ENCODE measurements at regions not wholly inside any gene's neighbourhood (a gene's known extent, or its start where the extent isn't known, plus 50 kb on each side); places are given as distances from the start of the nearest gene placed in this dataset.

DNA sequence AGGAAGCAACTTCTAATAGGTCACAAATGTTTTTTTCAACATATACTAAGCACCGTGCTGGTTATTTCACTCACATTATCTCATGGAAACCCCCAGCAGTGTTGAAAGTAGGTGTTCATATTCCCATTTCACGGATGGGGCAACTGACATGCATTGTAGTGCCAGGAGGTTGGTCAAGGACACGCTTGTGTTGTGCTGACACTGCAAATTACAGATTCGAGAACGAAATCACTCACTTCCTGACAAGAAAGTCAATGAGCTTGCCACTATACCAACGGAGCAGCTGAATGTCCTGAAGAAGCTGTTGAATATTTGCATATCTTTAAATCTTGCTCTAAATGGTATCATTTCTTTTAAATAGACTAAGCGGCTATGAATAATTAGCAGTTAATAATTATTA is 378.0 kb upstream of the C16orf82 start:
- H3K9me3 ChIP-seq (ENCODE audit: control insufficient read depth, low read depth, low read length): peaks cover 8% of the 10 kb centered on the region
- no peak for TF ChIP-seq EZH2 (IDR thresholded peaks at IDR 0.05; ENCODE audit: low read length)
- TF ChIP-seq, protein P1, sequence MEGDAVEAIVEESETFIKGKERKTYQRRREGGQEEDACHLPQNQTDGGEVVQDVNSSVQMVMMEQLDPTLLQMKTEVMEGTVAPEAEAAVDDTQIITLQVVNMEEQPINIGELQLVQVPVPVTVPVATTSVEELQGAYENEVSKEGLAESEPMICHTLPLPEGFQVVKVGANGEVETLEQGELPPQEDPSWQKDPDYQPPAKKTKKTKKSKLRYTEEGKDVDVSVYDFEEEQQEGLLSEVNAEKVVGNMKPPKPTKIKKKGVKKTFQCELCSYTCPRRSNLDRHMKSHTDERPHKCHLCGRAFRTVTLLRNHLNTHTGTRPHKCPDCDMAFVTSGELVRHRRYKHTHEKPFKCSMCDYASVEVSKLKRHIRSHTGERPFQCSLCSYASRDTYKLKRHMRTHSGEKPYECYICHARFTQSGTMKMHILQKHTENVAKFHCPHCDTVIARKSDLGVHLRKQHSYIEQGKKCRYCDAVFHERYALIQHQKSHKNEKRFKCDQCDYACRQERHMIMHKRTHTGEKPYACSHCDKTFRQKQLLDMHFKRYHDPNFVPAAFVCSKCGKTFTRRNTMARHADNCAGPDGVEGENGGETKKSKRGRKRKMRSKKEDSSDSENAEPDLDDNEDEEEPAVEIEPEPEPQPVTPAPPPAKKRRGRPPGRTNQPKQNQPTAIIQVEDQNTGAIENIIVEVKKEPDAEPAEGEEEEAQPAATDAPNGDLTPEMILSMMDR (optimal IDR thresholded peaks at IDR 0.05 in 1 of 3, IDR thresholded peaks at IDR 0.05 in 1 of 3, conservative IDR thresholded peaks at IDR 0.05 in 1 of 3; ENCODE audit: extremely low read depth in 1 of 3, insufficient read depth in 2 of 3, low read length in 3 of 3): no peak
- dilution Hi-C loops (cut with MboI; ENCODE audit: extremely low pct_ligation_motif_present, low sequenced_read_pairs): no loop called here

DNA sequence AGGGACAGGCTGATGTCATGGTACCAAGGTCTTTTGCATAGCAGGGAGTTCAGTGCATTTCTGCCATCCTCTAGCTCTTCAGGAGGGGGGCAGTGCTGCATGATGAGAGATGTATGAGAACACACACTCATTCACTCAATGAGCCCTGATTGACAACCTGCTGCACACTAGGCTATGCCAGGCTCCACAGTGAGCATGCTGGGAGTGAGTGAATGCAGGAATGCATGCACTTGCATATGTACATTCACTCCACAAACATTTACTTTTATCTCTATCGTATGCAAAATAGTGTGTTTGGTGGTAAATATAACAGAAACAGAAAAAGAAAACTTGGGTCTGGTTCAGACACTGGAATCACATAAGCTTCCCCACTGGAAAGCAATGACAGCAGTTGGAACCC is 374.1 kb upstream of the C16orf82 start:
- H3K36me3 ChIP-seq (ENCODE audit: control insufficient read depth in 2 of 2, extremely low read depth in 1 of 2, insufficient read depth in 2 of 2, low read length in 2 of 2): no peaks in the 10 kb centered on the region
- no peak overlapping the region for H3K4me2 ChIP-seq (ENCODE audit: control insufficient read depth, extremely low read depth, insufficient read depth, low read depth, low read length)
- H3K4me1 ChIP-seq (ENCODE audit: control insufficient read depth, extremely low read depth, insufficient read depth, low read length): no peaks in the 10 kb centered on the region
- DNase-seq (ENCODE audit: low read depth, low spot score) (no peak), FAIRE-seq (no peak)
- no peaks in the 10 kb centered on the region for H3K9me1 ChIP-seq (ENCODE audit: control insufficient read depth, extremely low read depth, insufficient read depth, low read length)
- peaks cover 6% of the 10 kb centered on the region for H3K9me3 ChIP-seq (ENCODE audit: control insufficient read depth, low read depth, low read length)
- no peak overlapping the region for H3K9ac ChIP-seq (ENCODE audit: control insufficient read depth, extremely low read depth, insufficient read depth, low read length)
- no peak overlapping the region for H2AFZ ChIP-seq (ENCODE audit: control insufficient read depth, low read length)
- H4K20me1 ChIP-seq (ENCODE audit: control insufficient read depth, extremely low read depth, insufficient read depth, low read length): no peaks in the 10 kb centered on the region
- no peak overlapping the region for H3K4me3 ChIP-seq (ENCODE audit: control insufficient read depth in 2 of 3, extremely low read depth in 1 of 3, insufficient read depth in 2 of 3, low read depth in 1 of 3, low read length in 3 of 3)
- no peak for TF ChIP-seq EZH2 (IDR thresholded peaks at IDR 0.05; ENCODE audit: low read length)
- TF ChIP-seq, protein P1 (optimal IDR thresholded peaks at IDR 0.05 in 1 of 3, IDR thresholded peaks at IDR 0.05 in 1 of 3, conservative IDR thresholded peaks at IDR 0.05 in 1 of 3; ENCODE audit: extremely low read depth in 1 of 3, insufficient read depth in 2 of 3, low read length in 3 of 3): no peak
- dilution Hi-C loops (cut with MboI; ENCODE audit: extremely low pct_ligation_motif_present, low sequenced_read_pairs): no loop called here
- no peaks in the 10 kb centered on the region for H3K79me2 ChIP-seq (ENCODE audit: control insufficient read depth, insufficient read depth, low read length)
- no peaks in the 10 kb centered on the region for H3K27me3 ChIP-seq (ENCODE audit: control insufficient read depth, extremely low read depth, insufficient read depth, low read length)
- H3K27ac ChIP-seq (ENCODE audit: control insufficient read depth, insufficient read depth, low read length): no peak overlapping the region

More for the DNA sequence above, 378.0 kb upstream of the C16orf82 start:
- H3K4me1 ChIP-seq (ENCODE audit: control insufficient read depth, extremely low read depth, insufficient read depth, low read length): no peaks in the 10 kb centered on the region
- no peak overlapping the region for H3K4me3 ChIP-seq (ENCODE audit: control insufficient read depth in 2 of 3, extremely low read depth in 1 of 3, insufficient read depth in 2 of 3, low read depth in 1 of 3, low read length in 3 of 3)
- no peaks in the 10 kb centered on the region for H3K27me3 ChIP-seq (ENCODE audit: control insufficient read depth, extremely low read depth, insufficient read depth, low read length)
- H2AFZ ChIP-seq (ENCODE audit: control insufficient read depth, low read length): no peak overlapping the region
- H3K9ac ChIP-seq (ENCODE audit: control insufficient read depth, extremely low read depth, insufficient read depth, low read length): no peak overlapping the region
- no peak overlapping the region for H3K27ac ChIP-seq (ENCODE audit: control insufficient read depth, insufficient read depth, low read length)
- no peaks in the 10 kb centered on the region for H3K9me1 ChIP-seq (ENCODE audit: control insufficient read depth, extremely low read depth, insufficient read depth, low read length)
- no peaks in the 10 kb centered on the region for H3K79me2 ChIP-seq (ENCODE audit: control insufficient read depth, insufficient read depth, low read length)
- no peaks in the 10 kb centered on the region for H4K20me1 ChIP-seq (ENCODE audit: control insufficient read depth, extremely low read depth, insufficient read depth, low read length)
- no peaks in the 10 kb centered on the region for H3K36me3 ChIP-seq (ENCODE audit: control insufficient read depth in 2 of 2, extremely low read depth in 1 of 2, insufficient read depth in 2 of 2, low read length in 2 of 2)
- no peak overlapping the region for H3K4me2 ChIP-seq (ENCODE audit: control insufficient read depth, extremely low read depth, insufficient read depth, low read depth, low read length)
- FAIRE-seq: no peak
- no peak for DNase-seq (ENCODE audit: low read depth, low spot score)
